ENCODE measurements at regions not wholly inside any gene's neighbourhood (a gene's known extent, or its start where the extent isn't known, plus 50 kb on each side); places are given as distances from the start of the nearest gene placed in this dataset.

GRCh38 chr2:66237803-66238379 is 197.0 kb upstream of the MEIS1 start:
- TF ChIP-seq CTCF (IDR thresholded peaks at IDR 0.05) (no peak), POLR2A (IDR thresholded peaks at IDR 0.05) (no peak)
